DMS53 (cell line): ENCODE measurements at regions not wholly inside any gene's neighbourhood (a gene's known extent, or its start where the extent isn't known, plus 50 kb on each side); places are given as distances from the start of the nearest gene placed in this dataset.
"Not testable (repeated sequence)": the region's sequence is repeated elsewhere in the genome, so short reads cannot be mapped to it uniquely, and the experiment has no call there.

ENCODE experiments used
- DNase-seq: peaks from one replicate; lab custom pipeline; 2025; lab: John Stamatoyannopoulos, UW

DNA sequence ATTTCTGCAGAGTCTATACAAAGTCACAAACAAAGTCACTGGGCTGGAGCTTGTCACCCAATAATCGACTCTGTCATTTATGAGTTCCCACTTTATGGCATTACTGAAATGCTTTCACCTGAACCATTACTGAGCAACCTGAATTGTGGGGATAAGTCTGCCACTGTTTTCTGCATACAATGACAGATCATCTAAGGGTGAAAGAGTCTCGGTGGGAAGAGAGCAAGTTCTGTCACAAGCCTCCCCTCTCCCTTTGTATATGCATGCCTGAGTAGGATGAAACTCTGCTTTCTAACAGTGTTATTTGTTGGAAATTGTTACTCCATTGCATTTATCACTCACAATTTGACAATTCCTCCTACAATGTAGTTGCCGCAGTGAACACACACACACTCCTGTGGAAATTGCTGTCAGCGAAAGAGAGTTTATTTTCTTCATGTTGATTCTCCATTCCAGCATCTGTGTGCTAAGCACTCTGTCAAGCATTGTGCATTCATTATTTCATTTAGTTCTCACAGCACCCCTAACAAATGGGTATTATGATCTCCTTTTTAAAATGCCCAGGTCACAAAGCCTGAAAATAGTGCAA lies 1732.4 kb upstream of the CDH6 start:
- DNase-seq: no peak

DNA sequence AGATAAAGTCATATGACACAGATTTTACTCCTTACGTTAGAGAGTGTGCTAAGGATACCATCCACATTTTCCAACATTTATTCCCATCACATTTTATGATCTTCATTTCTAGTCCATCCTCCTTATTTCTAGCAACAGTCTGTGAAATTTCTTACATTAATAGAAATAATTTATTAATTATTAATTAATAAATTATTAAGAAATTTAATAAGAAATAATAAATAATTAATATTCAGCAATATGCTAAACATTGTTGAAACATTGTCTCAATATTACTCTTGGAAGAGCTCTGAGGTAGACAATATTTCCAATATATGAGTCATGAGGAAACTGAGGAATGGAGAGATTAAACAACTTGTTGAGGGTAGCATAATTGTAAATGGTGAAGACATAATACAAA lies 1742.5 kb upstream of the CDH6 start:
- DNase-seq: not testable (repeated sequence)

DNA sequence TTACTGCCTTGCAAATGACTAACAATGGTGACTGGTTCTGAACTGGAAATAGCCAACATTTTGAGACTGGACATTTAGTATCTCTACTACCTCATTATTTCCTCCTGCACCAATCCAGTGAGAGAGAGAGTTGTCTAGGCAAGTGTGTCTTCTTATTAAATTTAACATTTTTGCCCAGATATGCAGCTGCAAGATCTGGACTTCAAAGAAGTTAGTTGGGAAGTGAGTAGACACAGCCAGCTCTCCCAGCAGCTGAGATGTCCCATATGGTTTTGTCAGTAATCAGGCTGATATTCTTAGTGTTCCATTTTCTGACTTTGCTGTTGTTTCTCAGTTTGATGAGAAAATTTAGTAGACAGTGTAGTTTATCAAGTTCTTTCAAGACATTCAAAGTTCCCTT lies 1778.8 kb upstream of the CDH6 start:
- DNase-seq: peak; percentile 12

DNA sequence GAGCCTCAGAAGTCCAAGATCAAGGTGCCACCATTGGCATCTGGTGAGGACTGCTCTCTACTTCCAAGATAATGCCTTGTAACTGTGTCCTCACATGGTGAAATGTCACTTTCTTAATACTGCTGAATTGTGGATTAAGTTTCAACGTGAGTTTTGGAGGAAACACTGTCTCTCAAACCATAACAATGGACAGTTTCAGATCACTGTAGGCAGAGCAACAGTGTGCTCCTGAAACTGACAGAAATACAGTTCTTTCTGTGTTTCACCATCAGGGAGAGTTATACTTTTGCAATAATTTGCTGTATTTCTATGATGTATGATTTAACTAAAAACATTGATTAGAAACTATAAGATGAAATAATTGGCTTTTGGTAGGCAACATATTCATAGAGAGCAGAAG lies 1780.5 kb upstream of the CDH6 start:
- no peak for DNase-seq

DNA sequence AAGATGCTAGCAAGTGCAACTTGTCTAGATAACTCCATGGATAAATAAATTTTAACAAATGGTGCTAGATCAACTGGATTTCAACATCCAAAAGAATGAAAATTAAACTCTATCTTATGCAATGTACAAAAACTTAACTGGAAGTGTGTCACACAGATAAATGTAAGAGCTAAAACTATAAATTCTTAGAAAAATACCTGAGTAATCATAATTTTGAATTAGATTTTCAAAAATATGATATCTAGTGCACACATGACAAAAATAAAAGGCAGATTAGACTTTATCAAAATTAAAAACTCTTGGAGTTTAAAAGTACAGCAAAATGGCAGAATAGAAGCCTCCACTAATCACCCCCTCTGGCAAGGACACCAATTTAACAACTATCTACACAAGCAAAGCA lies 1791.2 kb upstream of the CDH6 start:
- no peak for DNase-seq

DNA sequence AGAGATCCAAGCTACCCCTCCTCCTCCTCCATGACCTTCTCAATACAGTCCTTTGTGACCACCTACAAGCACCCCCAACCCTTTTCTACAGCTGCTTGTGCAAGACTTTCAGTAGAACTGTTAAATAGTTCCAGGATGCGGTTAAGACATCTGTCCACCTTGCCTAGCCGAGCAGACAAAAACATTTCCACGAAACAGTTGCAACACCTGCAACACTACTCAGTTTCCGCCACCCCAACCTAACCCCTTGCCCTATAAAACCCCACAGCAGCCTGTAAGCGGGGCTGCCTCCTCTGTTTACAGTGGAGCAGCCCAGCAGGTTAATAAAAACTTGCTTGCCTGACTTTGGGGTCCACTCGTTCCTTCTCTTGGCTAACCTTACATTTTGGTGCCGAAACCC lies 1803.5 kb upstream of the CDH6 start:
- no peak for DNase-seq

DNA sequence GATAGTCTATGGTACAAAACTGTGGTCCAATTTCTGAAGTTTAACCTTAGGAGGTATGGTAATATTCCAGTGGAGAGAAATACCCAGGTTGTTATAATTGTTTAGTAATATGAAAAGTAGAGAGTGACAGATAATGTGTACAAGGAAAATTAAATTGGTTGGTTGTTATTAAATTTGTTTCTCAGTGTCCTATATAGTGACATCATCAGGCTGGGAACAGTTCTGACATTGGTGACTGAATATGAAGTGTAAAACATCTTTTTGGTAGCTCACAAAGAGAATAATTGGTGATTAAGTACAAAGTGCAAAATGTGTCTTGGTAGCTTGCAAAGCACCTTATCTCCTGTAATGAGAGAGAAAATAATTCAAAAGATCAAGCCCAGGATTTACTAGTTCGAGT lies 1806.1 kb upstream of the CDH6 start:
- no peak for DNase-seq

DNA sequence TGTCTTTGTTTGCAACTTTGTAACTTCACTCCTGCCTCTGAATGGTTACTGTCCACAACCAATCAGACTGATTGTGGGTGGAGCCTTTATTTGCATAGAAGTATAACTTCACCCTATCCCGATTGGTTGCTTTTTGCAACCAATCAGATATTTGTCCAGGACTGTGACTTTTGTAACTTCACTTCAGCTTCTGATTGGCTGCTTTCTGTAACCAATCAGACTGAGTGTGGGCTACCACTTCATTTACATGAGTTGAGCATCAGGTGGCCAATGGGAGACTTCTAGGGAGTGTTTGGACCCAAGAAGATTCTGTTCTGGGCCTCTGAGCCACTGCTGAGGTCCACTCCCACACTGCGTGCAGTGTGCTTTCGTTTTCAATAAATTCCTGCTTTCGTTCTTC lies 1810.7 kb upstream of the CDH6 start:
- DNase-seq: no peak

DNA sequence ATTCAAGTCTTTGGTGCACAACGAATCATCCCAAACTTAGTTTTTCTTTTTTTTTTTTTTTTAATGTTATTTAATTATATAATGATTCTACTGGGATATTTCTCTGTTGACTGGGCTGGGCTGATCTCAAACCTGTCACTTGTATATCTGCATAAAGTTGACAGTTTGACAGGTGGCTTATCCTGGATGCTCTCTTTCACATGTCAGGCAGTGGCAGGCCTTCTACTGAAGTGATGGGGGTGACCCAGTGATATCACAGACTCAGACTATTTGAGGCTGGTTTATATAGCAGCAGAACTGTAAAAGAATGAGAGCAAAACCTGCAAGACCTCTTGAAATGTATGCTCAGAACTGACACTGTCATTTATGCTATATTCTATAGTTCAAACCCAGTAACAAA lies 1813.5 kb upstream of the CDH6 start:
- DNase-seq: no peak

DNA sequence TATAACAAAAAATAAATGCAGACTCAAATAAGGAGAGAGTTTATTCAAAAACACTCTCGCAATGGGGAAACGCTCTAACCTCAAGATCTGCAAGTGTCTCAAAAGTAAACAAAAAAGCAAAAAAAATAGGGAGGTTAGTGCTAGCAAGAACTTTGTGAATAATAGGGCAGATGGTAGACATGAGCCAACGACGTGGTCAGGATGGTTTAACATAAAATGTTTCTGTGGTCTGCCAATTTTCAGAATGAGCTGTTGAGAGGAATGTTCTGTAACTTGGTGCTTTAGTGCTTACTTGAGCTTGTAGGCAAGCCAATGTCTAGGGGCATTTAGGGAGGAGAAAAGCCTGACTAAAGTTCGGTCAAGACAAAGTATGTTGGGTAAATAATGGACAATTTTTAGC lies 1813.9 kb upstream of the CDH6 start:
- DNase-seq: no peak

DNA sequence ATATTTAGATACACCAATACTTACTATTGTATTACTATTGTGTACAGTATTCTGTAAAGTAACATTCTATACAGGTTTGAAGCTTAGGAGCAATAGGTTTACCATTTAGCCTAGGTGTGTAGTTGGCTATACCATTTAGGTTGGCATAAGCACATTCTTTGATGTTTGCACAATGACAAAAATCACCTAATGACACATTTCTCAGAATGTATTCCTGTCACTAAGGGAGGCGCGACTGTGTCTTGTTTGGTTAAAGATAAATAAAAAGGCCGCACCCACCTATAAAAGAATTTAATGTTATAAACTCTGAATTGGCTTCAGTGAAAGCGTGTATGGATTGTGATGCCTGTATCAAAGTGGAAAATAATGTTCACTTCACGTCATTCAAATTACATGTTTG lies 1815.4 kb upstream of the CDH6 start:
- no peak for DNase-seq

DNA sequence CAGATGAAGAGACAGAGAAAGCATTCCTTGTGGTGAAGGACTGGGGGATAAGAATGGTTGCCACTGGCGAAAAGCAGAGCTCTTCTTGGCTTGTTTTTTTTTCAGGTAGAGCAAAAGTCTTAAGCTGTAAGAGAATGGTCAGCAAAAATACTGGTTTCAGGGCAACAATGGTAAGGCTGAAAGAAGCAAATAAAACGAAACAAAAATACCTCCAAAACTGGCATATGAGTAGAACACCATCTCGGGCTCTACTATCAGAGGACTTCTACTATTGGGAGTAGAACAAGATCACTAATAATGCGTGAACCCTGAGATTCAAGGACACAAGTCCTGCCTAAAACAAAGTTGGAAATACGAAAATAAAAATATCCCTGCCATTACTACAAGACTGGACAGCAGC lies 1823.2 kb upstream of the CDH6 start:
- DNase-seq: no peak

DNA sequence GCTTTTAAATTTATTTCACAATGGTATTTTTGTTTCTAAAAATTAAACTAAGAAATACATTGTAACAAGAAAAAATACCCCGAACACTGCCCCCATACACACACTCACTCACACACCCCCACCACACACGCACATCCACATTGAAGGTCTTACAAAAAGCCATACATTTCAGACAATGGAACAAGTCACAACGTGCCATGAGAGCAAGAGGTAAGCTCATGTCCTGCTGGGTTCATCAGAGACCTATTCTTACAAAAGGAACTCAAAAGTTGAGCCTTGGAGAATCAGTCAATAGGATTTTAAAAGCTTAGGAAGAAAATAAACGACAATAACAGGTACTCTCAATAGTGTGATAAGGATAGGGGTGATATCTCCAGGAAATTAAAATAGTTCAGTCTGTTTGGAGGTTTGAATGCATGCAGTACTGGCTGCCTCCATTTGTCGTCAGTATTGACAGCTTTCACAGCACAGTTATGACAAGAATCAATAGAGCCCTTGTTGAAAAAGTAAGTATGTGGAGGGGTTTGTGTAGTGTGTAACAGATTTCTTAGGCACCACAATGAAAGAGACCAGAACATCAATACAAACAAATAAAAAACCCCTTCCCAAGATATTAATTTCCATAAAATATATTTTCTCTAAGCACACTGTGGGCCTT lies 1826.2 kb upstream of the CDH6 start:
- DNase-seq: peak; percentile 69

DNA sequence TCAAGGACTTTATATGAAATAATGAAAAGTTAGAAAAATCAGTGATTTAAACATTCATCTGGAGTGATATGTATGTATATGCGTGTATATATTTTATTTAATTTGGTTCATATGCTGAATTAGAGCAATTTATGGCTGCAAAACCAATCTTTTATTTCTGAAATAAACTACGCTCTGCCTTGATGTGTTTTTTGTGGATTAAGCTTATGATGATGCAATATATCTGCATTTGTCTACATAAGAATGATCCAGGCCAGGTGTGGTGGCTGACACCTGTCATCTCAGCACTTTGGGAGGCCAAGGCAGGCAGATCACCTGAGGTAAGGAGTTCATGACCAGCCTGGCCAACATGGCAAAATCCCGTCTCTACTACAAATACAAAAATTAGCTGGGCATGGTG lies 1842.3 kb upstream of the CDH6 start:
- DNase-seq: no peak

DNA sequence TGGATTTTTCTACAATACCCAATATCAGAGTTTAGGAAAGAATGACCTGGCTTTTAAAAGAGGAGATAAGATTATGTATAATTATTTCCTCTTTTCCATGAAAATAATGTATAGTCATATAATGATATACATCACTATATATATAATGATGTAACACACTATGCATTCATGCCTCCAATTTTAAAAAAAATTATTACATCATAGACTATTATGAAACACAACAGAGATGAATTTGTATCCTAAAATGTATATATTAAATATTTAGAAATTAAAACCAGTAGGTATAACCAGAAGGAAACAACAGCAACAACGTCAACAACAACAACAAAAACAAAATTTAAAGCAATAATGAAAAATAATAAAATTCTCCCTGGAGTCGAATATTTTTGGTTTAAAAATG lies 1856.5 kb upstream of the CDH6 start:
- DNase-seq: no peak

DNA sequence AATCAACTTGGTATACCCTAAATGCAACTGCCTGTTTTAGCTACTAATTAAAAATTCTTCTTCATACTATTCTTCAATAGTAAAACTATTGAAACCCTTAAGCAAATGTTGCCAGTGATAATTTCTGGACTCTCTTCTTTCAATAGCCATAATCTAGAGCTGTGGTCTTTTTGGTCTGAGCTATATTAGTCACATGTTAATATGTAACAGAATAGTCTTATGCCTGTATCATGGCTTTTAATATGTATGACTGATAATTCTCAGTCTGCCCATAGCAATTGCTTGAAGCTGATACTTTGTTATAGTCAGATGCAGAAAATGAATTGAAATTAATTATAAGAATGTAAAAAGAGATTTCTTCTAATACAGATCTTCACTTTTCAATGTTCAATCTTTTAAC lies 1871.9 kb upstream of the CDH6 start:
- DNase-seq: no peak

DNA sequence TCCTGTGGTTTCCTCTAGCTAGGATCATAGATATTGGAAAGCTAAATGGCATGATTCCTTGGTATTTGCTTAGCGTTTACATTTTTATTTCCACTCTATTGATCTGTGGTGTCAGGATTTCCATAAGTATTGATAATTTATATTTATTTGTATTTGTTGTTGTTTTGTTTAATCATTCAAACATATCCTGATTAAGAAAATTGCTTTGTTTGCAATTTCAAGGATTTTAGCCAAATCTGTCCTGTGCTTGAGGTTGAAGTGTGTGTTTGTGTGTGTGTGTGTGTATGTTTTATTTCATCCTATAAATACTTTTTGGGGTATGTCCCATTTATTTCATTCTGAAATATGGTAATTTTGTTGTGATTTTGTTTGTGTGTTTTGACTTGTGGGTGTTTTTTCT lies 1884.1 kb upstream of the CDH6 start:
- no peak for DNase-seq

DNA sequence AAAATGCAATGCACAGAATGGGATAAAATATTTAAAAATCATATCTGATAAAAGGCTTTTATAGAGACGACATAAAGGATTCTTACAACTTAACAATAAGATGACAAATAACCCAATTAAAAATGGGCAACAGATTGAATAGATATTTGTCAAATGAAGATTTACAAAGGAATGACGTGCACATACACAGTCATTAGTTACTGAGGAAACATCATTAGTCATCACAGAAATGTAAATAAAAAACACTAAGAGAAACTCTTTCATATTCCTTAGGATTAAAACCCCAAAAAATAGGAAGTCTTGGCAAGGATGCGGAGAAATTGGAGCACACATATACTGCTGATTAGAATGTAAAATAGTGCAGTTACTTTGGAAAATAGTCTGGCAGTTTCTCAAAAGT lies 1886.0 kb upstream of the CDH6 start:
- DNase-seq: peak; percentile 15

DNA sequence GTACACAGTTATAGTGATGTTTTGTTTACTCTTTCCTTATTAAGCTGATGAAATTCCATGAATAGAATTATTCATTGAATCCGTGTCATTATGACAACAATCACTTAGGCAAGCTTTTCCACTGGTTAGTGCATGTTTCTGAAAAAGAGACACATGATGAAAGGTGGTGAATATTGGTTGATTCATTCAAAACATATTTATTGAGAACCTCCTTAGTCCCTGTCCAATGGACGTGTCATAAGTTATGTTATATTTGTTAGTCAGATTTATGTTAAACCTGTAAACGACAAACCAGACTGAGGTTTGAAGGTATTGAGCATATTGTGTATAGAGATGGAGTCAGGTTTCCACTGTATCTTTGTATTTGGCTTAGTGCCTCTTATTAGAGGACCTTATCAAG lies 1888.9 kb upstream of the CDH6 start:
- no peak for DNase-seq

DNA sequence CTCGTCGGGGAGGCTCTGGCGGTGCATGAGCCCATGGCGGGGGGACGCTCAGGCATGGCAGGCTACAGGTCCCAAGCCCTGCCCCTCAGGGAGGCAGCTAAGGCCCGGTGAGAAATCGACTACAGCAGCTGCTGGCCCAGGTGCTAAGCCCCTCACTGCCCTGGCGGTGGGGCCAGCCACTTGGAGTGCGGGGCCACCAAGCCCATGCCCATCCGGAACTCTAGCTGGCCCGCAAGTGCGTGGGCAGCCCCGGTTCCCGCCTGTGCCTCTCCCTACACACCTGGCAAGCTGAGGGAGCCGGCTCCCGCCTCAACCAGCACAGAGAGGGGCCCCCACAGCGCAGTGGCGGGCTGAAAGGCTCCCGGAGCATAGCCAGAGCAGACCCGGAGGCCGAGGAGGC lies 1896.9 kb upstream of the CDH6 start:
- no peak for DNase-seq

DNA sequence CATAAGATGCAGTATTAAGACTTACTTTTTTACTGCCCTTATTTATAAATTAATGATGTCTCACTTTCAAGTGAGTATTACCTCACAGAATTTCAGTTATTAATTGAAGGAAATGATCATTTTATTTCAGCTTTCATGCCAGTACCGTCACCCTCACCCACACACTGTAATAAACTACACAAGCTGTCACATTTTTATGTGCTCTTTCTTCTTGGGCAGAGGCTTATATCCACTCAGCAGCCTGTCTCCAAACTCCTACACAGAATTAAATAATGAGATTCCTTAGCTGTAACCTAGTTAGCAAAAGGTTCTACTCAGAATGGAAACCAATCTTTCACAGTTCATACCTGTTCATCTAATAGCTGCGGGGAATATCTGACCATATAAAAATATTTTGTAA lies 1915.8 kb upstream of the CDH6 start:
- DNase-seq: no peak

DNA sequence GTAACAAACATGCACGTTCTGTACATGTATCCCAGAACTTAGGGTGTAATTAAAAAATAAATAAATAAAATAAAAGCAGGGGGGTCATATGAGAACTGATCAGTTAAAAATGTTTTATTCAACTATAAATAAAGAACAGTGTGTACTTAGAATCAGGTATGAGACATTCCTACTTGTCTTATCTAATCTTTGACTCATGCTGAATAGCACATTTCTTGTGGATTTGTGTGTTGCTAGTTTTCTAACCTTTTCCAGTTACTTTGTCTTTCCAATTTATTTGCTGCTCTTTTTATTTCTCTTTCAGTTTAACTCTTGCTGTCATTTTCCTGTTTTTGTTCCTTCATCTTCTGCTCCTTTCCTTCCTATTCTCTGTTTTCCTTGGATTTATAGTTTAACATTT lies 1917.1 kb upstream of the CDH6 start:
- no peak for DNase-seq

DNA sequence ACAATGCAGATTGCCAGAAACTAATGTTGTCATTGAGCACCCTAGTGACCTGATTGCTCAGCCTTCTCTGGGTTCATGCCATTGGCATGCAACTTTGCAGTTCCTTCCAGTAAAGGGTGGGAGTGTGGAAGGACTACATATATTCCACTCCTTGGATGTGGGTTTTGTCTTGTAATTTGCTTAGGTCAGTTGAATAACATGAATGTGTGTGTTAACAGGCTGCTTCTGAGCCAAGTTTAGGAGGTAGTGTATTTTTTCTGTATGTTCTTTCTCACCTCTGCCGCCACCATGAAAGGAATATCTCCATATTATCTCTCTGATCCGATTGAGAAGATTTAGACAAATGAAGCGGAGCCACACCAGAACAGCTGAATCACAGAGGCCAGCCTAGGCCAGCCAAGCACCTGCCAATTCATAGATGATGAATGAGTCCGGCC lies 1929.6 kb upstream of the CDH6 start:
- DNase-seq: no peak

DNA sequence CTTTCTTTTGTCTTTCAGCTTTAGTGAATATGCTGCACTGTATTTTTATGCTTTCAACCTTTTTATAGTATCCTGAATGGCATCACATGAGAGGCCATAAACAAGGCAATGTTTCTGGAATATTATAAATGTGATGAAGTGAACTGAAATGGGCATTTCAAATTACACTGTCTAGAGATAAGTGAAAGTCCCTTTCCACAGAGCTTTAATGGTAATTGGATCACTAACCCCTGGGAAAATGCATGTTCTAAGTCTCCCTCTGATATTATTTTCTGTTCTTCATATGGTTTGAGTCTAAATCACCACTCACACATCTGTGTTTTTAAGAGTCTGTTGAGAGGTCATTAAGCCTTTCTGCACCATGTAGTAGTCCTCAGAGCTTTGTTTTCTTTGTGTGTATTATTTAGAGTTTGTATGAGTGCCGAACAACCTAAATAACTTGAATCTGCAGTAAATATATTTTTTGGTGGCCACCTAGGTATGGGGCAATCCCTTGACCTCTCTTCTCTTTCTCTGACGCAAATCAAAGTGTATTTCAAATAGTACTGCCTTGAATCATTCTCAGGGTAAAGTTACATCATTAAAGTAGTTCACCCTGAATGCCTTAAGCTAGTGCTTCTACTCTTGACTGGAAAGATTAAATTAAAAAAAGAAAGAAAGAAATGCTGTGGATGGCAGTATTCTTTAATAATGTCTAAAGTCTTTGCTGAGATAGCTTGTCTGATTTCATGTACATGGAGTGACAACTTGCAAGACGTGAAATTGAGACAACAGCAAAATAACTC lies 1931.0 kb upstream of the CDH6 start:
- no peak for DNase-seq
